ENCODE measurements at regions not wholly inside any gene's neighbourhood (a gene's known extent, or its start where the extent isn't known, plus 50 kb on each side); places are given as distances from the start of the nearest gene placed in this dataset.
"Not testable (repeated sequence)": the region's sequence is repeated elsewhere in the genome, so short reads cannot be mapped to it uniquely, and the experiment has no call there.

GRCh38 chr18:1383465-1383864 lies 478.8 kb downstream of the ADCYAP1 start:
- ATAC-seq (no peak), DNase-seq (no peak)
- H3K9me3 Mint-ChIP-seq = peaks cover 24% of the 10 kb centered on the region
- no peaks in the 10 kb centered on the region for H3K4me1 Mint-ChIP-seq (ENCODE audit: low read depth)
- no peaks in the 10 kb centered on the region for H3K27me3 Mint-ChIP-seq (ENCODE audit: low read depth)
- no peaks in the 10 kb centered on the region for H3K36me3 Mint-ChIP-seq (ENCODE audit: insufficient read depth)
- H3K4me3 Mint-ChIP-seq = no peak overlapping the region

GRCh38 chr18:1388468-1388867 lies 483.8 kb downstream of the ADCYAP1 start:
- not testable (repeated sequence) for H3K4me3 Mint-ChIP-seq; H3K27me3 Mint-ChIP-seq (ENCODE audit: low read depth); DNase-seq; H3K4me1 Mint-ChIP-seq (ENCODE audit: low read depth); H3K36me3 Mint-ChIP-seq (ENCODE audit: insufficient read depth); ATAC-seq
- H3K9me3 Mint-ChIP-seq = peaks cover 28% of the 10 kb centered on the region

- ATAC-seq = no peak
- H3K4me1 Mint-ChIP-seq (ENCODE audit: low read depth) = no peaks in the 10 kb centered on the region
- no peak for DNase-seq
- no peaks in the 10 kb centered on the region for H3K27me3 Mint-ChIP-seq (ENCODE audit: low read depth)
- H3K36me3 Mint-ChIP-seq (ENCODE audit: insufficient read depth) = no peaks in the 10 kb centered on the region
- H3K4me3 Mint-ChIP-seq = no peak overlapping the region
- peaks cover 26% of the 10 kb centered on the region for H3K9me3 Mint-ChIP-seq
Observed at GRCh38 chr18:1392046-1392445, 487.4 kb downstream of the ADCYAP1 start.

GRCh38 chr18:1392865-1393734 lies 488.4 kb downstream of the ADCYAP1 start:
- Mint-ChIP-seq H3K27me3 (ENCODE audit: low read depth) (no peaks in the 10 kb centered on the region), H3K4me1 (ENCODE audit: low read depth) (no peaks in the 10 kb centered on the region), H3K9me3 (peaks cover 19% of the 10 kb centered on the region), H3K4me3 (no peak overlapping the region), H3K36me3 (ENCODE audit: insufficient read depth) (no peaks in the 10 kb centered on the region)
- no peak for DNase-seq
- no peak for ATAC-seq

- Mint-ChIP-seq H3K27me3 (ENCODE audit: low read depth) (no peaks in the 10 kb centered on the region), H3K4me3 (no peak overlapping the region), H3K36me3 (ENCODE audit: insufficient read depth) (no peaks in the 10 kb centered on the region), H3K4me1 (ENCODE audit: low read depth) (no peaks in the 10 kb centered on the region), H3K9me3 (peaks cover 15% of the 10 kb centered on the region)
- DNase-seq = no peak
- no peak for ATAC-seq
Observed at GRCh38 chr18:1393929-1394328, 489.3 kb downstream of the ADCYAP1 start.

- ATAC-seq (no peak), DNase-seq (no peak)
- no peaks in the 10 kb centered on the region for H3K27me3 Mint-ChIP-seq (ENCODE audit: low read depth)
- H3K9me3 Mint-ChIP-seq = peaks cover 13% of the 10 kb centered on the region
- H3K36me3 Mint-ChIP-seq (ENCODE audit: insufficient read depth) = no peaks in the 10 kb centered on the region
- no peaks in the 10 kb centered on the region for H3K4me1 Mint-ChIP-seq (ENCODE audit: low read depth)
- no peak overlapping the region for H3K4me3 Mint-ChIP-seq
Observed at GRCh38 chr18:1394426-1394825, 489.8 kb downstream of the ADCYAP1 start.

- Mint-ChIP-seq H3K4me1 (ENCODE audit: low read depth) (no peaks in the 10 kb centered on the region), H3K4me3 (no peak overlapping the region), H3K36me3 (ENCODE audit: insufficient read depth) (no peaks in the 10 kb centered on the region), H3K27me3 (ENCODE audit: low read depth) (no peaks in the 10 kb centered on the region), H3K9me3 (peaks cover 16% of the 10 kb centered on the region)
- DNase-seq (no peak), ATAC-seq (no peak)
Observed at GRCh38 chr18:1394966-1395365, 490.3 kb downstream of the ADCYAP1 start.

- DNase-seq (no peak), ATAC-seq (no peak)
- Mint-ChIP-seq H3K4me1 (ENCODE audit: low read depth) (no peaks in the 10 kb centered on the region), H3K9me3 (peaks cover 10% of the 10 kb centered on the region), H3K27me3 (ENCODE audit: low read depth) (no peaks in the 10 kb centered on the region), H3K4me3 (no peak overlapping the region), H3K36me3 (ENCODE audit: insufficient read depth) (no peaks in the 10 kb centered on the region)
Observed at GRCh38 chr18:1408376-1408775, 503.7 kb downstream of the ADCYAP1 start.

GRCh38 chr18:1412655-1413322 lies 508.1 kb downstream of the ADCYAP1 start:
- H3K36me3 Mint-ChIP-seq (ENCODE audit: insufficient read depth) = no peaks in the 10 kb centered on the region
- H3K9me3 Mint-ChIP-seq = peaks cover 10% of the 10 kb centered on the region
- DNase-seq (no peak), ATAC-seq (no peak)
- H3K4me1 Mint-ChIP-seq (ENCODE audit: low read depth) = no peaks in the 10 kb centered on the region
- no peaks in the 10 kb centered on the region for H3K27me3 Mint-ChIP-seq (ENCODE audit: low read depth)
- H3K4me3 Mint-ChIP-seq = no peak overlapping the region

- no peaks in the 10 kb centered on the region for H3K36me3 Mint-ChIP-seq (ENCODE audit: insufficient read depth)
- peaks cover 10% of the 10 kb centered on the region for H3K9me3 Mint-ChIP-seq
- no peak overlapping the region for H3K4me3 Mint-ChIP-seq
- no peaks in the 10 kb centered on the region for H3K4me1 Mint-ChIP-seq (ENCODE audit: low read depth)
- no peak for DNase-seq
- no peak for ATAC-seq
- H3K27me3 Mint-ChIP-seq (ENCODE audit: low read depth) = no peaks in the 10 kb centered on the region
Observed at GRCh38 chr18:1413323-1413675, 508.6 kb downstream of the ADCYAP1 start.

GRCh38 chr18:1416074-1416473 lies 511.4 kb downstream of the ADCYAP1 start:
- Mint-ChIP-seq H3K27me3 (ENCODE audit: low read depth) (no peaks in the 10 kb centered on the region), H3K36me3 (ENCODE audit: insufficient read depth) (no peaks in the 10 kb centered on the region), H3K4me1 (ENCODE audit: low read depth) (no peaks in the 10 kb centered on the region), H3K4me3 (no peak overlapping the region), H3K9me3 (peaks cover 4% of the 10 kb centered on the region)
- ATAC-seq (no peak), DNase-seq (no peak)

- H3K36me3 Mint-ChIP-seq (ENCODE audit: insufficient read depth) = no peaks in the 10 kb centered on the region
- no peak overlapping the region for H3K4me3 Mint-ChIP-seq
- no peaks in the 10 kb centered on the region for H3K4me1 Mint-ChIP-seq (ENCODE audit: low read depth)
- DNase-seq (no peak), ATAC-seq (no peak)
- no peaks in the 10 kb centered on the region for H3K27me3 Mint-ChIP-seq (ENCODE audit: low read depth)
- peaks cover 3% of the 10 kb centered on the region for H3K9me3 Mint-ChIP-seq
Observed at GRCh38 chr18:1421502-1421901, 516.8 kb downstream of the ADCYAP1 start.

GRCh38 chr18:1422634-1423033 lies 518.0 kb downstream of the ADCYAP1 start:
- Mint-ChIP-seq H3K4me1 (ENCODE audit: low read depth) (no peaks in the 10 kb centered on the region), H3K36me3 (ENCODE audit: insufficient read depth) (no peaks in the 10 kb centered on the region), H3K9me3 (peaks cover 3% of the 10 kb centered on the region), H3K27me3 (ENCODE audit: low read depth) (no peaks in the 10 kb centered on the region), H3K4me3 (no peak overlapping the region)
- no peak for DNase-seq
- no peak for ATAC-seq

GRCh38 chr18:1425679-1426078 lies 521.0 kb downstream of the ADCYAP1 start:
- DNase-seq (no peak), ATAC-seq (no peak)
- Mint-ChIP-seq H3K4me1 (ENCODE audit: low read depth) (no peaks in the 10 kb centered on the region), H3K9me3 (peaks cover 3% of the 10 kb centered on the region), H3K4me3 (no peak overlapping the region), H3K27me3 (ENCODE audit: low read depth) (no peaks in the 10 kb centered on the region), H3K36me3 (ENCODE audit: insufficient read depth) (no peaks in the 10 kb centered on the region)

GRCh38 chr18:1435487-1435886 lies 530.8 kb downstream of the ADCYAP1 start:
- Mint-ChIP-seq H3K36me3 (ENCODE audit: insufficient read depth) (no peaks in the 10 kb centered on the region), H3K4me3 (no peak overlapping the region), H3K9me3 (peaks cover 4% of the 10 kb centered on the region), H3K4me1 (ENCODE audit: low read depth) (no peaks in the 10 kb centered on the region), H3K27me3 (ENCODE audit: low read depth) (no peaks in the 10 kb centered on the region)
- ATAC-seq (no peak), DNase-seq (no peak)
